ENCODE measurements at regions not wholly inside any gene's neighbourhood (a gene's known extent, or its start where the extent isn't known, plus 50 kb on each side); places are given as distances from the start of the nearest gene placed in this dataset.
A peak's percentile ranks its signal among the peaks of the same experiment; 100 is the strongest.
"Not testable (repeated sequence)": the region's sequence is repeated elsewhere in the genome, so short reads cannot be mapped to it uniquely, and the experiment has no call there.

GRCh38 chr21:33121715-33122475 is 52.0 kb downstream of the OLIG1 start:
- DNase-seq (ENCODE audit: low read depth) = no peak

GRCh38 chr21:33122507-33122906 is 52.6 kb downstream of the OLIG1 start:
- DNase-seq (ENCODE audit: low read depth) = no peak

- DNase-seq (ENCODE audit: low read depth) = no peak
Measured at GRCh38 chr21:33123374-33124123, 53.6 kb downstream of the OLIG1 start.

GRCh38 chr21:33124889-33125288 is 54.9 kb downstream of the OLIG1 start:
- no peak for DNase-seq (ENCODE audit: low read depth)

- no peak for DNase-seq (ENCODE audit: low read depth)
Measured at GRCh38 chr21:33125680-33126375, 55.9 kb downstream of the OLIG1 start.

- DNase-seq (ENCODE audit: low read depth) = no peak
Measured at GRCh38 chr21:33126569-33126968, 56.6 kb downstream of the OLIG1 start.

GRCh38 chr21:33127154-33127867 is 57.4 kb downstream of the OLIG1 start:
- DNase-seq (ENCODE audit: low read depth) = peak; percentile 53

GRCh38 chr21:33127868-33128242 is 57.9 kb downstream of the OLIG1 start:
- DNase-seq (ENCODE audit: low read depth) = no peak

- DNase-seq (ENCODE audit: low read depth) = no peak
Measured at GRCh38 chr21:33128538-33128937, 58.6 kb downstream of the OLIG1 start.

GRCh38 chr21:33132054-33132453 is 62.1 kb downstream of the OLIG1 start:
- no peak for DNase-seq (ENCODE audit: low read depth)

GRCh38 chr21:33133892-33134291 is 64.0 kb downstream of the OLIG1 start:
- no peak for DNase-seq (ENCODE audit: low read depth)

GRCh38 chr21:33135925-33136324 is 66.0 kb downstream of the OLIG1 start:
- DNase-seq (ENCODE audit: low read depth) = no peak

- DNase-seq (ENCODE audit: low read depth) = no peak
Measured at GRCh38 chr21:33136847-33137502, 67.0 kb downstream of the OLIG1 start.

GRCh38 chr21:33139084-33139483 is 69.1 kb downstream of the OLIG1 start:
- no peak for DNase-seq (ENCODE audit: low read depth)

GRCh38 chr21:33140288-33140687 is 70.3 kb downstream of the OLIG1 start:
- no peak for DNase-seq (ENCODE audit: low read depth)

GRCh38 chr21:33146467-33146866 is 76.5 kb downstream of the OLIG1 start:
- DNase-seq (ENCODE audit: low read depth) = no peak

GRCh38 chr21:33149181-33149580 is 79.2 kb downstream of the OLIG1 start:
- no peak for DNase-seq (ENCODE audit: low read depth)

- not testable (repeated sequence) for DNase-seq (ENCODE audit: low read depth)
Measured at GRCh38 chr21:33150968-33151367, 78.8 kb upstream of the IFNAR2 start.

GRCh38 chr21:33151941-33152731 is 77.6 kb upstream of the IFNAR2 start:
- DNase-seq (ENCODE audit: low read depth) = no peak

- DNase-seq (ENCODE audit: low read depth) = no peak
Measured at GRCh38 chr21:33152732-33153130, 77.0 kb upstream of the IFNAR2 start.

GRCh38 chr21:33155005-33155404 is 74.7 kb upstream of the IFNAR2 start:
- no peak for DNase-seq (ENCODE audit: low read depth)

All from activated T-cell treated with anti-CD3 and anti-CD28 coated beads for 1 hour (primary cell).